ENCODE measurements at regions not wholly inside any gene's neighbourhood (a gene's known extent, or its start where the extent isn't known, plus 50 kb on each side); places are given as distances from the start of the nearest gene placed in this dataset.

DNA sequence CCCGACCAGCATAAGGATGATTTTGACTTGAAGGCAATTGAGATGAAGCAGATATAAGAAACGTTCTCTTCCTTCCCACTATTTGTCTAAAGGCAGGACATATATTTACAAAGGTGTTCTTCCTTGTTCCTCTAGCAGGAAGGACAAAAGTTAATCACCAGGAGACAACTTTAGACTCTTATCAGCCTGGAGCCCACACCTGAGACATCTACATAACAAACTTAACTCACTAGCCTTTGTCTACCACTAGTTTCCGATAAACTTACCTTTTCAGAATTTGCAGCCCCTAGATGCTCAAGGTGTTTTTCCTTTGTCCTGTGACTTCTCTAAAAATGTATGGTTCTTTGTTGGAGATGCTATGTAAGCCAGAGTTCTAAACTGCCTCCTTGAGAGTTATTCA, 1047.8 kb upstream of the NXPH2 start:
- TF ChIP-seq EP300 (IDR thresholded peaks at IDR 0.05) = no peak
- TF ChIP-seq, protein P1, sequence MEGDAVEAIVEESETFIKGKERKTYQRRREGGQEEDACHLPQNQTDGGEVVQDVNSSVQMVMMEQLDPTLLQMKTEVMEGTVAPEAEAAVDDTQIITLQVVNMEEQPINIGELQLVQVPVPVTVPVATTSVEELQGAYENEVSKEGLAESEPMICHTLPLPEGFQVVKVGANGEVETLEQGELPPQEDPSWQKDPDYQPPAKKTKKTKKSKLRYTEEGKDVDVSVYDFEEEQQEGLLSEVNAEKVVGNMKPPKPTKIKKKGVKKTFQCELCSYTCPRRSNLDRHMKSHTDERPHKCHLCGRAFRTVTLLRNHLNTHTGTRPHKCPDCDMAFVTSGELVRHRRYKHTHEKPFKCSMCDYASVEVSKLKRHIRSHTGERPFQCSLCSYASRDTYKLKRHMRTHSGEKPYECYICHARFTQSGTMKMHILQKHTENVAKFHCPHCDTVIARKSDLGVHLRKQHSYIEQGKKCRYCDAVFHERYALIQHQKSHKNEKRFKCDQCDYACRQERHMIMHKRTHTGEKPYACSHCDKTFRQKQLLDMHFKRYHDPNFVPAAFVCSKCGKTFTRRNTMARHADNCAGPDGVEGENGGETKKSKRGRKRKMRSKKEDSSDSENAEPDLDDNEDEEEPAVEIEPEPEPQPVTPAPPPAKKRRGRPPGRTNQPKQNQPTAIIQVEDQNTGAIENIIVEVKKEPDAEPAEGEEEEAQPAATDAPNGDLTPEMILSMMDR (IDR thresholded peaks at IDR 0.05) = no peak
- TF ChIP-seq POLR2A (IDR thresholded peaks at IDR 0.05) = no peak
